ENCODE measurements at regions not wholly inside any gene's neighbourhood (a gene's known extent, or its start where the extent isn't known, plus 50 kb on each side); places are given as distances from the start of the nearest gene placed in this dataset.

GRCh38 chr13:84399320-84400085, 517.2 kb upstream of the SLITRK1 start:
- no peak for DNase-seq

- DNase-seq = no peak
These were observed 511.8 kb upstream of the SLITRK1 start for GRCh38 chr13:84393981-84394625.

- DNase-seq = no peak
These were observed 498.6 kb upstream of the SLITRK1 start for GRCh38 chr13:84380866-84381265.

GRCh38 chr13:84377106-84377505, 494.8 kb upstream of the SLITRK1 start:
- DNase-seq = no peak

GRCh38 chr13:84366506-84366905, 484.2 kb upstream of the SLITRK1 start:
- DNase-seq = no peak

GRCh38 chr13:84362777-84363176, 480.5 kb upstream of the SLITRK1 start:
- DNase-seq = no peak

GRCh38 chr13:84360822-84361221, 478.5 kb upstream of the SLITRK1 start:
- no peak for DNase-seq

- no peak for DNase-seq
These were observed 476.3 kb upstream of the SLITRK1 start for GRCh38 chr13:84358601-84359000.

- DNase-seq = no peak
These were observed 470.7 kb upstream of the SLITRK1 start for GRCh38 chr13:84352946-84353345.

- DNase-seq = no peak
These were observed 457.2 kb upstream of the SLITRK1 start for GRCh38 chr13:84339456-84339855.

GRCh38 chr13:84332346-84332745, 450.1 kb upstream of the SLITRK1 start:
- DNase-seq = no peak

GRCh38 chr13:84315527-84315926, 433.3 kb upstream of the SLITRK1 start:
- no peak for DNase-seq

- no peak for DNase-seq
These were observed 420.8 kb upstream of the SLITRK1 start for GRCh38 chr13:84303035-84303434.

GRCh38 chr13:84297251-84297650, 415.0 kb upstream of the SLITRK1 start:
- DNase-seq = no peak

- DNase-seq = no peak
These were observed 414.1 kb upstream of the SLITRK1 start for GRCh38 chr13:84296401-84296800.

- no peak for DNase-seq
These were observed 412.3 kb upstream of the SLITRK1 start for GRCh38 chr13:84294576-84294975.

GRCh38 chr13:84290386-84290785, 408.1 kb upstream of the SLITRK1 start:
- no peak for DNase-seq

GRCh38 chr13:84279166-84279565, 396.9 kb upstream of the SLITRK1 start:
- no peak for DNase-seq

- DNase-seq = no peak
These were observed 390.7 kb upstream of the SLITRK1 start for GRCh38 chr13:84272877-84273562.

- DNase-seq = no peak
These were observed 383.0 kb upstream of the SLITRK1 start for GRCh38 chr13:84265257-84265764.

GRCh38 chr13:84263354-84264069, 381.2 kb upstream of the SLITRK1 start:
- no peak for DNase-seq

GRCh38 chr13:84255226-84255797, 373.0 kb upstream of the SLITRK1 start:
- no peak for DNase-seq

GRCh38 chr13:84249463-84249862, 367.2 kb upstream of the SLITRK1 start:
- no peak for DNase-seq
